Esophagus (tissue), 2 donors: ENCODE measurements at regions not wholly inside any gene's neighbourhood (a gene's known extent, or its start where the extent isn't known, plus 50 kb on each side); places are given as distances from the start of the nearest gene placed in this dataset.

ENCODE experiments used
- H3K27ac ChIP-seq, 2 donors: one replicate each; pipeline ENCODE4 v1.5.1; 2013; ENCODE audit warnings: low read depth in 2 of 2, mild to moderate bottlenecking in 2 of 2, inconsistent platforms in 1 of 2, low read length in 1 of 2, moderate library complexity in 1 of 2
- H3K27me3 ChIP-seq, 2 donors: one replicate each; pipeline ENCODE4 v1.6.1; 2013; ENCODE audit warnings: low read length in 2 of 2, control low read depth in 1 of 2, mild to moderate bottlenecking in 1 of 2; ENCODE audit not compliant: insufficient read depth in 2 of 2, control insufficient read depth in 1 of 2
- H3K36me3 ChIP-seq, 2 donors: one replicate each; pipeline ENCODE4 v1.6.1; 2013; ENCODE audit warnings: low read length in 1 of 2; ENCODE audit not compliant: control insufficient read depth in 2 of 2, insufficient read depth in 2 of 2
- H3K4me1 ChIP-seq, 2 donors: one replicate each; pipeline ENCODE4 v1.6.1; 2013; ENCODE audit warnings: low read length in 1 of 2; ENCODE audit not compliant: control insufficient read depth in 2 of 2, insufficient read depth in 2 of 2
- H3K4me3 ChIP-seq, 2 donors: one replicate each; pipeline ENCODE4 v1.5.1; 2013; ENCODE audit warnings: low read length in 2 of 2, mild to moderate bottlenecking in 2 of 2, low read depth in 1 of 2, moderate library complexity in 1 of 2
- H3K9me3 ChIP-seq, 2 donors: one replicate each; pipeline ENCODE4 v1.6.1; 2013; ENCODE audit warnings: mild to moderate bottlenecking in 2 of 2, low read depth in 1 of 2, low read length in 1 of 2, moderate library complexity in 1 of 2; ENCODE audit not compliant: control insufficient read depth in 2 of 2, insufficient read depth in 1 of 2
- WGBS, 2 donors: extraction: QIAGEN DNeasy Blood & Tissue Kit; methylation state at CpG; one replicate each; pipeline ENCODE4 v1.1.7; 2013; 5-methylcytosine and 5-hydroxymethylcytosine counted together
- donor health status: healthy with polysubstance abuse.
- donor health status: Bipolar disorder and iron deficiency.

GRCh38 chr22:26974034-26974433 lies 316.6 kb downstream of the MIAT start:
- WGBS, 2 donors: 88 to 89% methylated on average over 3 of the region's 3 CpGs
- no peaks in the 10 kb centered on the region for H3K9me3 ChIP-seq
- no peaks in the 10 kb centered on the region for H3K4me1 ChIP-seq
- H3K36me3 ChIP-seq: no peaks in the 10 kb centered on the region
- H3K4me3 ChIP-seq: no peak overlapping the region
- no peak overlapping the region for H3K27ac ChIP-seq
- H3K27me3 ChIP-seq: no peaks in the 10 kb centered on the region

- Histone ChIP-seq H3K27ac (no peak overlapping the region), H3K9me3 (no peaks in the 10 kb centered on the region), H3K36me3 (no peaks in the 10 kb centered on the region), H3K27me3 (no peaks in the 10 kb centered on the region), H3K4me1 (no peaks in the 10 kb centered on the region), H3K4me3 (no peak overlapping the region)
- 65 to 70% methylated on average over 4 of the region's 4 CpGs for WGBS, 2 donors
These were observed 317.8 kb downstream of the MIAT start for GRCh38 chr22:26974914-26975803.

GRCh38 chr22:26975865-26976264 lies 318.5 kb downstream of the MIAT start:
- WGBS, 2 donors: 85 to 89% methylated on average over 3 of the region's 3 CpGs
- no peaks in the 10 kb centered on the region for H3K4me1 ChIP-seq
- no peak overlapping the region for H3K27ac ChIP-seq
- no peaks in the 10 kb centered on the region for H3K27me3 ChIP-seq
- no peak overlapping the region for H3K4me3 ChIP-seq
- H3K9me3 ChIP-seq: no peaks in the 10 kb centered on the region
- no peaks in the 10 kb centered on the region for H3K36me3 ChIP-seq

- Histone ChIP-seq H3K27ac (no peak overlapping the region), H3K9me3 (no peaks in the 10 kb centered on the region), H3K4me1 (no peaks in the 10 kb centered on the region), H3K27me3 (no peaks in the 10 kb centered on the region), H3K4me3 (no peak overlapping the region), H3K36me3 (no peaks in the 10 kb centered on the region)
- WGBS, 2 donors: 58 to 67% methylated on average over 5 of the region's 5 CpGs
These were observed 320.5 kb downstream of the MIAT start for GRCh38 chr22:26977741-26978376.

- WGBS, 2 donors: 46 to 56% methylated on average over 6 of the region's 6 CpGs
- H3K27me3 ChIP-seq: no peaks in the 10 kb centered on the region
- H3K9me3 ChIP-seq: no peaks in the 10 kb centered on the region
- no peaks in the 10 kb centered on the region for H3K36me3 ChIP-seq
- H3K4me3 ChIP-seq: no peak overlapping the region
- no peak overlapping the region for H3K27ac ChIP-seq
- no peaks in the 10 kb centered on the region for H3K4me1 ChIP-seq
These were observed 321.9 kb downstream of the MIAT start for GRCh38 chr22:26979294-26979693.

- WGBS, 2 donors: 62 to 83% methylated on average over 7 of the region's 7 CpGs
These were observed 323.7 kb downstream of the MIAT start for GRCh38 chr22:26981111-26981510.

GRCh38 chr22:26981541-26981940 lies 324.2 kb downstream of the MIAT start:
- Histone ChIP-seq H3K27me3 (no peaks in the 10 kb centered on the region), H3K36me3 (no peaks in the 10 kb centered on the region), H3K4me3 (no peak overlapping the region), H3K4me1 (no peaks in the 10 kb centered on the region), H3K9me3 (no peaks in the 10 kb centered on the region), H3K27ac (no peak overlapping the region)
- 44% methylated on average over 5 of the region's 5 CpGs for WGBS, 2 donors

More at GRCh38 chr22:26981111-26981510, 323.7 kb downstream of the MIAT start:
- no peaks in the 10 kb centered on the region for H3K27me3 ChIP-seq
- no peak overlapping the region for H3K27ac ChIP-seq
- no peaks in the 10 kb centered on the region for H3K9me3 ChIP-seq
- no peaks in the 10 kb centered on the region for H3K36me3 ChIP-seq
- H3K4me1 ChIP-seq: no peaks in the 10 kb centered on the region
- H3K4me3 ChIP-seq: no peak overlapping the region

- Histone ChIP-seq H3K36me3 (no peaks in the 10 kb centered on the region), H3K9me3 (no peaks in the 10 kb centered on the region), H3K27ac (no peak overlapping the region), H3K27me3 (no peaks in the 10 kb centered on the region), H3K4me3 (no peak overlapping the region), H3K4me1 (no peaks in the 10 kb centered on the region)
- 43 to 49% methylated on average over 1 of the region's 1 CpG for WGBS, 2 donors
These were observed 325.9 kb downstream of the MIAT start for GRCh38 chr22:26983311-26983710.

GRCh38 chr22:26985206-26985605 lies 327.8 kb downstream of the MIAT start:
- no peaks in the 10 kb centered on the region for H3K9me3 ChIP-seq
- no peaks in the 10 kb centered on the region for H3K36me3 ChIP-seq
- 61 to 94% methylated on average over 2 of the region's 2 CpGs for WGBS, 2 donors
- H3K4me3 ChIP-seq: no peak overlapping the region
- no peaks in the 10 kb centered on the region for H3K4me1 ChIP-seq
- H3K27me3 ChIP-seq: no peaks in the 10 kb centered on the region
- no peak overlapping the region for H3K27ac ChIP-seq
